Sigmoid colon (tissue), 4 donors: ENCODE measurements at regions not wholly inside any gene's neighbourhood (a gene's known extent, or its start where the extent isn't known, plus 50 kb on each side); places are given as distances from the start of the nearest gene placed in this dataset.

ENCODE experiments used
- CTCF ChIP-seq, 4 experiments: fragments of 450-650 bp in 3 of 4; fragments of 200-600 bp in 1 of 4; IDR thresholded peaks; one replicate each; pipeline ENCODE4 v1.5.1; 2016 to 2019; ENCODE audit warnings: antibody characterized with exemption in 4 of 4, mild to moderate bottlenecking in 3 of 4, moderate library complexity in 2 of 4
- POLR2A ChIP-seq, 2 donors: fragments of 450-650 bp; IDR thresholded peaks; one replicate each; pipeline ENCODE4 v1.6.1; 2016; ENCODE audit warnings: antibody characterized with exemption in 2 of 2, mild to moderate bottlenecking in 2 of 2, moderate library complexity in 2 of 2
- POLR2AphosphoS5 ChIP-seq, 4 donors: sonication (generic); formaldehyde crosslinking; IDR thresholded peaks; one replicate each; pipeline ENCODE4 v1.6.1; 2017; ENCODE audit warnings: antibody characterized with exemption in 4 of 4

- TF ChIP-seq CTCF (IDR thresholded peaks at IDR 0.05) (no peak), POLR2A (IDR thresholded peaks at IDR 0.05) (no peak), POLR2AphosphoS5 (IDR thresholded peaks at IDR 0.05) (no peak)
Observed at GRCh38 chr3:147775411-147775810, 366.2 kb downstream of the ZIC1 start.
